ENCODE measurements at regions not wholly inside any gene's neighbourhood (a gene's known extent, or its start where the extent isn't known, plus 50 kb on each side); places are given as distances from the start of the nearest gene placed in this dataset.

DNA sequence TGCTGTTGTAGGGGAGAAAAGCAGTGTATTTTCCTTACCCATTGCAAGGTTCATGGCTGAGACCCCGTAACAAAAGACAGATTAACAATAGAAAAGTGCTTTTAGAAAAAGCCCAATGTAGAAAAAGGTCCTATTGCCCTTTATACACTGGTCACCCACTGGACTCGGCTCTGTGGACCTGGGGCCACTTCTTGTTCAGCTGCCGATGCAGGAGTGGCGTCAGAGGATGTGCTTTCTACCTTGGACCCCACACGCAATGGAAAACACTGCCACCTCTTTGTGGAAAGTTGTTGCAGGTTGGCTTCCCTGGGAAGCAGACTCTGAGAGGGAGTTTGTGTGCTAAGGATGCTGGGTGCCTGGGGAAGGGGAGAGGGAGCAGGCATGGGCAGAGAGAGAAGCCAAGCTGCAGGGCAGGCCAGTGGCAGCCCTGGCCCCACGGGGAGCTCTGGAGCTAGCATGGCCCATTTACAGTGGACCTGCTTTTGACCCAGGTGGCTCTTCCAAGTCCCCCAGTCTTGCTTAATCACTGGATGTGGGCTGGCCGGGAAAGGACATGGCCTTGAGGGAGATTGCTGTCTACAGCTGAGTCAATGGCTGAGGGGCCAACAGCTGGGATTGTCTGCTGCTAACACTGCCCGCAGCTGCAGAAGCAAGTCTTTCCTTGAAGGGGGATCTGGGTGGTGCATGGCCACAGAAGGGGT is 142.9 kb downstream of the CDC5L start:
- no peak for DNase-seq (ENCODE audit: low read depth, low spot score)
- no peak overlapping the region for H3K4me3 ChIP-seq (ENCODE audit: low read length)

DNA sequence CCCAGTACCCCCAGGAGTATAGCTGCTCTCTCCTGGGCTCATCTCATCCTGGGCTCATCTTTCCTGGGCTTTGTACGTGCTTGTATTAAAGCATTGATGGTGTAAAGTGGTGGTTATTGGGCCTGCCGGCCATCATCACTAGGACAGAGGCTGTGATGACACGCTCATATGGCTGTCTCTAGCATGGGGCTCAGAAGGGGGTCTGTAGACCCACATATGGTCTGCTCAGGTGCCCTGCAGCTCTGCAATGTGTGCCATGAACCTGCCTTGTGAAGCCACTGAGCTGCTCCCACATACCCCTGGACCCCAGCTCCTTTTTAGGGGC is 143.4 kb downstream of the CDC5L start:
- DNase-seq (ENCODE audit: low read depth, low spot score) = no peak

DNA sequence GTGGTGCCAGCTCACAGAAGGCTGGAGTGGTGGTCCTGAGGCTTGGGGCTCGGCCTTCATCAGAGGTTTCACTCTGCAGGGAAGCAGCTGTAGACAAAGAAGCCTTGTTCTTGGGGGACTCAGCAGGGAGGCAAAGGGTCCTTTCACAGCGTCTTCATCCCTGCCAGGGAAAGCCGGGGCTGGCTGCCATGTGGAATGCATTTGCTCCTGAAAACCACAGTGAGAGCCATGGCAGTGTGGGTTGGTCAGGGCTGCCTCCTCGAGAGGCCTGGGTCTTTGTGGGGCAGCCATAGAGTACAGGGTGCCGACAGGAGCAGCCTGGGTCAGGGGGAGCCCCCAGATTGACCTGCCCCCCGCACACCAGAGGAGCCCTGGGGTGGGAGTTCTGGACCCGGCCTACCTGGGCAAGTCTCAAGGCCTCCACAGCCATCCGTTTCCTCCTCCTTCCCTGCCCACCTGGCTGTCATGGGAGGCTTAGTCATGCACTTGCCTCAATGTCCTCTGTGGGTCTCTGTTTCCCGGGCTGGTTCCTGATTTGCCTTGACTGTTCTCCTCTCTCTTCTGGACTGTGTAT is 144.0 kb downstream of the CDC5L start:
- no peak for DNase-seq (ENCODE audit: low read depth, low spot score)
- no peak overlapping the region for H3K4me3 ChIP-seq (ENCODE audit: low read length)

More for the DNA sequence above, 143.4 kb downstream of the CDC5L start:
- no peak overlapping the region for H3K4me3 ChIP-seq (ENCODE audit: low read length)

DNA sequence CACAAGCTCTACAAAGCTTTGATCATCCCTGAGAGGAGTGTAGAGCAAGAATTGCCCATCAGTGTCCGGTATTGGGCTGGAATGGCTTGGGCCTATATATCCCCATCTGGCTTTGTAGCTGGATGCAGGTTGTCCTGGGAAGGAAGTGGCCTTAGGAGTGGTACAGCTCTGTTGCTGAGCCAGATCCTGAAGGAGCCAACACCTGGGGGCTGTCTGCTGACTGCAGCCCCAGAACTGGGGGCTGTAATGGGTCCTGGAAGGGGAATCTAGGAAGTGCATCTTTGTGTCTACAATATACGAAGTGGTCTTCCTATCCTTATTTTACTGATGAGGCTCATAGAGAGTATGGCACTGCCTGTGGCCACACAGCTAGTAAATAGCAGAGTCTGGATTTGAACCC is 145.9 kb downstream of the CDC5L start:
- DNase-seq (ENCODE audit: low read depth, low spot score) = no peak
- no peak overlapping the region for H3K4me3 ChIP-seq (ENCODE audit: low read length)

DNA sequence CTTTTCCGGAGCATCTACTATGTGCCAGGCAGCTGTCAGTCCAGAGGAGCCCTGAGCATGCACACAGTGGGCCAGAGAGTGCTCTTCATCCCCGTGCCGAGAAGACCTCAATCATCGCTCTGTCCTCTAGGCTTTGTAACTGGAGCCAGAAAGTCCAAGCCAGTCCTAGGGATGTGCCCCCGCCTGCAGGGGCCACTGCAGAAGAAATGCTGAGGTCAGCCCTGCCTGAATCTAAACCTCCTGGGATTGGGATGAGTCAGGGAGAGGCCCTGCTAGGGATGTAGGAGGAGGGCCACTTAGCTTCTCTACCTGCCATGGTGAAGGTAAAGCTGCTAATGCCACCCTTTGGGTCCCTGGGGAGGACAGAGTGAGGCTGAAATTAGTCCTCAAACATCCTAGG is 146.8 kb downstream of the CDC5L start:
- no peak overlapping the region for H3K4me3 ChIP-seq (ENCODE audit: low read length)
- no peak for DNase-seq (ENCODE audit: low read depth, low spot score)

DNA sequence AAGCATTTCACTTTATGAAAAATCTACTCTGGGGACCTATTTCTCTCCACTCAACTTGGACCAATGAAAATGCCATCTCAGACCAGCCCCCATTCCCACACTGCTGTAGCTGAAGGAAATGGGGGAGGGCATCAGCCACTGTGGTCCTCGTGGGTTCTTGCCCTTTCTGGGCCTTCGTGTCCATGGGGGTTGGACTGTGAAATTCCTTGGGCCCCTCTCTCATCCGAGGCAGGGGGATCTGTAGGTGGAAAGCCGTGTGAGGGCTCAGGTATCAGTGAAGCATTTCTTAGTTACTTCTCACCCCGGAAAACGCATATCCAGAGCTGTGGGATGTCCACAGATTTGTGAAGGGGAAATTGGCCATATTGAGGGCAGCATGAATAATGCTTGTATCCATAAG is 147.9 kb downstream of the CDC5L start:
- no peak overlapping the region for H3K4me3 ChIP-seq (ENCODE audit: low read length)
- no peak for DNase-seq (ENCODE audit: low read depth, low spot score)

DNA sequence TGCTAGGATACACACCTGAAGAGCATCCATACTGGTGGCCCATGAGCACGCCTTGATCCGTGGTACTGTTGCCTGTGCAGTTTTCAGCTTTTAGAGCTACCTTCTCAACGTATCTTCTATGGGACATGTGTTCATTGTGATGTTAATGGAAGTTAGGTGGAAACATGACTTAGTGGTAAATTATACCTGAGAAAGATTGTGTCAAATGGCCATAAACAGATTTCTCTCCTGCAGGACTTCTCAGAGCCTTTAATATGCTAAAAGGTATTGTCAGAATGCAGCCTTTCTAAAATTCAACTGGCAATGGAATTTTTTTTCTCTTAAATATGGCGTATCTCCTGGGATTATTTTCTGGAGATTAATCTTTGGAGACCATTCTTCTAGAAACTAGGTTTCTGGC is 148.5 kb downstream of the CDC5L start:
- DNase-seq (ENCODE audit: low read depth, low spot score) = no peak
- no peak overlapping the region for H3K4me3 ChIP-seq (ENCODE audit: low read length)

DNA sequence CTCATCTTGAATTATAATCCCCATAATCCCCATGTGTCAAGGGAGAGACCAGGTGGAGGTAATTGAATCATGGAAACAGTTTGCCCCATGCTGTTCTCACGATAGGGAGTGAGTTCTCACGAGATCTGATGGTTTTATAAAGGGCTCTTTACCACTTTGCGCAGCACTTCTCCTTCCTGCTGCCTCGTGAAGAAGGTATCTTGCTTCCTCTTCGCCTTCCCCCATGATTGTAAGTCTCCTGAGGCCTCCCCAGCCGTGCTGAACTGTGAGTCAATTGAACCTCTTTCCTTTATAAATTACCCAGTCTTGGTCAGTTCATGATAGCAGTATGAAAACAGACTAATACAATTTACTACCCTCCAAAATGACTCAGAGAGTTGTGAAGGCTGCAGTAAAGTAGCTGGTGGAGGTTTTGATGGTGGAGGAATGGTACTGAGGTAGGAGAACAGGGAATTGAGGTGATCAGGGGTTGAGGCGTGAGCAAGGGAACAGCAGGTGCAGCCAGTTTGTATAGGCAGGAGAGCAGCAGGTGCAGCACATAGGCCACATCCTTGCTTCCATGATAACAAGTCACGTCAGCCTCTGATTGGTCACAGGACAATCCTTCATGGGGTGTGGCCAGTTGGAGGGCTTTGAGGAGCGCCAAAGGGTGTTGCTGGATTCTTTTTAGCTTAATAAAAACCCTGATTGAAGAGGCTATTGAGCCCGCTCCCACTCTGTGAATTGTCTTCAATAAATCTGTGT is 150.0 kb downstream of the CDC5L start:
- DNase-seq (ENCODE audit: low read depth, low spot score) = no peak
- no peak overlapping the region for H3K4me3 ChIP-seq (ENCODE audit: low read length)

DNA sequence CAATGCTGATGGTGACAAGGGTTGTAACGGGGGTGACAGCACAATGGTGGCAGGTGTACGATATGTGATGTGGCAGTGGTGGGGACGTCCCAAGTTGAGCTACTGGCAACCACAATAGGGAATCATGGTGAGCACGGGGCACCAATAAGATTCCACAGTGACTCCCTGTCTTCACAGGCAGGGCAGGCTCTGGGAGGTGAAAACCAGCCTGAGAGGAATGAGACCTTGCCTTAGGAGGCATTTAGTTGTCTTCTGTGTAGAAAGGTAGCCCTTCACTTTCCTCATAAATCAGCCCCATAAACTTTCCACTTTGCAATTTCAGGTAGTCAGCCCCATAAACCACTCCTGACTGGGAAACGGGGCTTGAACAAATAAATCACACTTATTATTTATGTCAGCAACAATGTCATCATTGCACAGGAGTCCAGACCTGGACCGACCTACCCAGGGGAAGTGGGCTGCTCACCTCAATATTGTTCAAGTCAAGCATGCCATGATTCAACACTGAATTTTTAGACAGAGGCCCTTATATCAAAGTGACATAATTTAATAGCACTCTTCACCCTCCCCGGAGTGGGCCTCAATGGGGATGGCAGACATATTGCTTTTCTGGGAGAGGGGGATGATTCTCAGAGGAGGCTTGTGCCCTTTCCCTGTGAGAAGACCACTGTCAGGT is 150.8 kb downstream of the CDC5L start:
- no peak overlapping the region for H3K4me3 ChIP-seq (ENCODE audit: low read length)
- DNase-seq (ENCODE audit: low read depth, low spot score) = no peak

DNA sequence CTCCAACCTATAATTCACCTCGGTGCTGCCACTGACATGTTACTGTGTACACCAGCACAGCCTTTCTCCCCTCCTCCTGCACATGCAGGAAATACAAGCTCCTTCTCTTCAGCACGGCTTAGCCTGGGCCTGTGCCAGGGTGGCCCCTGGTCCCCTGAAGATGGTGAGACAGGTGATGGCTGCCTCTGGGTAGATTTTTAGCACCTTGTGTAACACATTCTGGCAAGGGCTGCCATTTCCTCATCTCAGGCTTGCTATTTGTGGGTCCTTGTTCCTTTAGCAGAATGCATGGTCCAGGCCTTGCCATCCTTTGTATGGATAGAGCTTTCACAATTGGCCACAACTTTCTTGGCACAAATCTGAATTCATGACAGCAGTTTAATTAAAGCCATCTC is 151.3 kb downstream of the CDC5L start:
- DNase-seq (ENCODE audit: low read depth, low spot score) = no peak
- H3K4me3 ChIP-seq (ENCODE audit: low read length) = no peak overlapping the region

DNA sequence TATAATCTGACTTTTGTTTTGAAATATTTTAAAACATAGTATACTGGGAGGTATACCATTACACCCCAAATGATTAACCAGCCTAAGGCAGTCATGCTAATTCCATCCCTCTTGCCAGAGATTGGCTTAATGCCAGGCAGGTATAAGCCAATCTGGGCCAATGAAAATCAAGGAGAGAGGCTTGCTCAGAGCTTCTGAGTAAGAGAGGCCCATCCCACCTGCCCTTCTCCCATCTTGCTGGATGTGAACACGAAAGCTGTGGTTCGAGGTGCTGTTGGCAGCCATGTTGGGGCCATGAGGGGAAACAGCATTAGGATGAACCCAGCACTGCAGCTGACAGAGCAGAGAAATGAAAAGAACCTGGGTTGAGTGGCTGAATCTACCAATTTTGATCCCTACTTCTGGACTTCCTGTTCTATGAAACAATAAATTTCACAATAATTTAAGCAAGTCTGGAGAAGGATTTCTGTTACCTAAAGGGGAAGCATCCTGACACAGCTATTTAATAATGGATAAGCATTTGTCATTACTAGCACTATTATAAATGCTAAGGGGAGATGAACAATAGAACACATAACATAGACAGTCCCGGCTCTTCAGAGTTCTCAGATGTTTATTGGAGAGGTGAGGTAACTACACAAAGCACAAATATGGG is 152.3 kb downstream of the CDC5L start:
- no peak for DNase-seq (ENCODE audit: low read depth, low spot score)
- no peak overlapping the region for H3K4me3 ChIP-seq (ENCODE audit: low read length)

DNA sequence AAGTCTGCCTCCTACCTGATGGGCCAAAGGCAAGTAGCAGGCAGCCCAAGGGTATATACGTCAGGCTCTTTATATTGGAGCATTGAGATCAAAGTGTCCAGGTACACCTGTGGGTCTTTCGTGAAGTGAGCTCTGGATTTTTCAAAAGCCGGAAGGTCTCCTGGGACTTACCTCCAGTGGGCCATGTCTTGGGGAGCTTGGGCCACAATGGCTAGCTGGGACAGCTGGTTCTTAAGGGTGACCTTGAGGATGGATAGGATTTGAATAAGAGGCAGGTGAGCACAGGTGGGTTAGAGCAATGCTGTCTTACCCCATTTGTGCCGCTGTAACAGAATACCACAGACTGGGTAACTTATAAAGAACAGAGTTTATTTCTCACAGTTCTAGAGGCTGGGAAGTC is 153.4 kb downstream of the CDC5L start:
- no peak for DNase-seq (ENCODE audit: low read depth, low spot score)

DNA sequence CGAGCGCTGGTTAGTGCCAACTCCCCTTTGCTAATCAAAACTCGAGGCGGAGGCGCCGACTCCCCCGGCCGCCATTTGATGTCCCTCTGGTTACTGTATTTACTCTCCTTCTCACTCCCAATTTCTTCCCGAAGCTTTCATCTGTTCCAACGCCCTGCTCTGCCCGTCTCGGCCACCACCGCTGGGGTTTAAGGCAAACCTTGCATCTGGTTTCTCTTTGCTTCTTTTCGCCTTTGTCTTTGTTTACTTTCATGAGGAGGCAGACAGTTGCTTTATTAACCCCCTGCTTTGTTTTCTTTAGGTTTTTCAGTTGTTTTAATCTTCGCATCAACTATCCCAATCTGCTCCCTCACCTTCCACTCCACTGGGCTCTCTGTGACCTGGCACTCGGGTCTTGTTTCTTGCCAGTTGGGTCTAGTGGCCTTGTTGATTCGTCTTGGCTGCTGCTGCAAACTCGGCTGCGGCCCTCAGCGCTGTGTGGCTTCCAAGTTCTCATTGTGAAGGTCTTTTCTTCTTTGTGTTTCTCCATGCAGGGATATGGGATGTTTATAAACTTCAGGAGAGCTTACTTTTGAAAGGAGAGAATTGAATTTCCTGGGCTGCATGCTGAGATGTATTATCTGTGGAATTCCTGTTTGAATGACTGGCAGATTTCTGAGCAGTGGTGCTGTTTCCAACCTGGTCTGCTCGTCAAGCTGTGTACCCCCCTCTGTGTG is 155.1 kb downstream of the CDC5L start:
- H3K4me3 ChIP-seq (ENCODE audit: low read length) = no peak overlapping the region
- no peak for DNase-seq (ENCODE audit: low read depth, low spot score)

More for the DNA sequence above, 153.4 kb downstream of the CDC5L start:
- no peak overlapping the region for H3K4me3 ChIP-seq (ENCODE audit: low read length)

DNA sequence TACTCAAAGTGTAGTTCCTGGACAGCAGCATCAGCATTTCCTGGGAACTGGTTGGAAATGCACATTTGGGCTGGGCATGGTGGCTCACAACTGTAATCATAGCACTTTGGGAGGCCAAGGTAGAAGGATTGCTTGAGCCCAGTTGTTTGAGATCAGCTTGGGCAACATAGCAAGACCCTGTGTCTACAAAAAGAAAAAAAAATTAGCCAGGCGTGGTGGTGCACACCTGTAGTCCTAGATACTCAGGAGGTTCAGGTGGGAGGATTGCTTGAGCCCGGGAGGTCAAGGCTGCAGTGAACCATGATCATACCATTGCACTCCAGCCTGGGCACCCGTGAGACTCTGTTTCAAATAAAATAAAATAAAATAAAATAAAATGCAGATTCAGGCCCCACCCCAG is 156.2 kb downstream of the CDC5L start:
- H3K4me3 ChIP-seq (ENCODE audit: low read length) = no peak overlapping the region
- DNase-seq (ENCODE audit: low read depth, low spot score) = no peak

DNA sequence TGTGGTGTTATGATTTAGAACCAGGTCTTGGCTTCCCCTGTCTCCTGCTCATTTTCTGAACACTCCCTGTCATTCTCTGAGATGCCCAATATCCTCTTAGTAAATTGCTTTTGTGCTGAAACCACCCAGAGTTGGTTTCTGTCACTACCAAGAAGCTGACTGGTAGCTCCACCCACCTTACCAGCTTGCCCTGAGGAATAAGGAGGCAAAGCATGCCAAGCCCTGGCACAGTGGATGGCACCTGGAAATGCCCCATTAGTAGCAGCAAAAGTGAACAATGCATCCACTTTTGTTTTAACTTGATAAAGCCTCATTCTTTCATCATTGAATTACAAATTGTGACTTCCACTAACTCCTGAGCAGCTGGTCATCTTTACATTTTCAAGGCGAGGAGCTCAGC is 157.7 kb downstream of the CDC5L start:
- no peak for DNase-seq (ENCODE audit: low read depth, low spot score)
- no peak overlapping the region for H3K4me3 ChIP-seq (ENCODE audit: low read length)

DNA sequence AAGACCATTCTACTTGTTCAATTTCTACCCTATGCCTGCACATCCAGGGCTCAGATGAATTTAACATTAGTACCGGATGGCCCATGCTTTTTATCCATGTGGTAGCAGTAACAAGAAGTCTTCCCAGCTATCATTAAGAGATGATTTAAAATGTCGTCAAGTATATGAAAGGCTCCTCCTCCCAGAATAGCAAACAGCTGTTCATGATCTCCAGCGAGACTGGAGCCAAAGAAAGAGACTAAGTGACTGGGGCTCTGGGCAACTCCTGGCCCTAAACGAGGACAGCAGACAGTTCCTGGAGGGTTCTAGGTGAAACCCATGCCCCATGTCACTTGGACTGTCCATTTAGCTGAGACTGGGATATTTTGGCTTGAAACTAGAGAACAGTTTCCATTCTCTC is 160.8 kb downstream of the CDC5L start:
- DNase-seq (ENCODE audit: low read depth, low spot score) = no peak
- no peak overlapping the region for H3K4me3 ChIP-seq (ENCODE audit: low read length)

DNA sequence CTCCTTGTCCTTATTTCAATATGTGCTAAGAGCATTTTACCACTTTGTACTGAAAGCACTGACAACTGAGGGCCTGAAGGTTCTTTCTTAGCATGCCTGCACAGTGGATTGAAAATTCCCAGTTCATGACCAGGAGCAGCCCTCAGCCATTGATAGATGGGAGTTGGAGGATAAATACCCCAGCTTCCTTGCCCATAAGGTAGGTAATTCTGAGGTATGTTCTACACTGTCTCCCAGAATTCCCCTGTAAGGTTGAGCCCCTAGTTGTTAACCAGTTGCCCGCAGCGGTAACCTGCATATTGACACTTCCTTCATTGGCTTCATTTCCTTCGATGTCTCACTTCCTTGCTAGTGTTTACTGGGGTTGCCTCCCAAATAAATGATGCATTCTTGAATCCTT is 162.0 kb downstream of the CDC5L start:
- no peak overlapping the region for H3K4me3 ChIP-seq (ENCODE audit: low read length)
- DNase-seq (ENCODE audit: low read depth, low spot score) = no peak

DNA sequence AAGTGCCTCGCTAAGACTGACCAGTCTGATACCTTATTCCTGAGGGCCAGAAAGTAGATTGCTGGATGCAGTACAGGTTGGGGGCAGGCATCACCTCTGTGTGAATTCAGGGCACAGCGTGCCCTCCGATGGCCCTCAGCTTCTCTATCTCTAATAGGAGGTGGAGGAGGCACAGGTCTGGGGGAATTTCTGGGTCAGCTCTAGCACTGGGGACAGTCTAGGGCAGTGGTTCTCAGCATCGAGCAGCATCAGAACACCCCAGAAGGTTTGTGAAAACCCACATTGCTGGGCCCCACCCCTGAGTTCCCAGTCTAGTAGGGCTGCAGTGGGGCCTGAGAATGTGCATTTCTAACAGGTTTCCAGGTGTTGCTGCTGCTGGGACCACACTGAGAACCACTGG is 166.7 kb downstream of the CDC5L start:
- no peak for DNase-seq (ENCODE audit: low read depth, low spot score)
- no peak overlapping the region for H3K4me3 ChIP-seq (ENCODE audit: low read length)

DNA sequence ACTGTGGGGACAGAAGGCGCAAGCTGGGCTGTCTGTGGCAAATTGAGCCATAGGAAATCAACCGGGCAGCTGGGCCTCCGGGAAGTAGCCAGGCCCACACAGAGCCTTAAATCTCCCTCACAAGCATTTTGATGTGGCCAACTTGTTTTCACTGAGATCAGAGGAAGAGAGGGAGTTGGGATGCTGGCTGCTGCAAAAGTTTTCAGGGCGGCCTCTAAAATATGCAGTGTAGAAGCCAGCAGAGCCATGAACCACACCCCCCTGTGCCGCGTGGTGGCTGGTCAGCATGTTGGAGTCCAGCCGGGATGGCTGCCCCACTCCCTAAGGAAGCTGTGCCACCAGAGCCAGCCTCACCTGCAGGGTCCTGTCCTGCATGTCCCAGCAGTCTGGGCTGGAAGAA is 167.4 kb downstream of the CDC5L start:
- no peak for DNase-seq (ENCODE audit: low read depth, low spot score)
- no peak overlapping the region for H3K4me3 ChIP-seq (ENCODE audit: low read length)

All from Jurkat, Clone E6-1 (cell line).